HFFc6 (cell line): ENCODE measurements at regions not wholly inside any gene's neighbourhood (a gene's known extent, or its start where the extent isn't known, plus 50 kb on each side); places are given as distances from the start of the nearest gene placed in this dataset.

ENCODE experiments used
- DNase-seq: peaks from one replicate; pipeline ENCODE4 v3.0.0-alpha.2; 2018
- H3K27ac Mint-ChIP-seq: 2 replicates; pipeline ENCODE4 v1.8.0; 2020; ENCODE audit warnings: mild to moderate bottlenecking, mixed read lengths
- H3K27me3 Mint-ChIP-seq: 2 replicates; pipeline ENCODE4 v1.8.0; 2021; ENCODE audit warnings: mild to moderate bottlenecking, moderate library complexity, mixed read lengths; ENCODE audit not compliant: insufficient read depth
- H3K36me3 Mint-ChIP-seq: 2 replicates; pipeline ENCODE4 v1.8.0; 2021; ENCODE audit warnings: low read depth, mixed read lengths
- H3K4me1 Mint-ChIP-seq: 2 replicates; pipeline ENCODE4 v1.8.0; 2020; ENCODE audit warnings: low read depth, mixed read lengths
- H3K4me3 Mint-ChIP-seq: 2 replicates; pipeline ENCODE4 v1.8.0; 2020; ENCODE audit warnings: mild to moderate bottlenecking, moderate library complexity, mixed read lengths
- H3K9me3 Mint-ChIP-seq: 2 replicates; pipeline ENCODE4 v1.8.0; 2020; ENCODE audit warnings: mild to moderate bottlenecking, mixed read lengths
- TF ChIP-seq, protein P1 (sequence below): fragments of 200-600 bp; sonication (generic); IDR thresholded peaks from 2 replicates; pipeline ENCODE4 v1.5.0; 2021; ENCODE audit warnings: antibody characterized with exemption, mild to moderate bottlenecking

DNA sequence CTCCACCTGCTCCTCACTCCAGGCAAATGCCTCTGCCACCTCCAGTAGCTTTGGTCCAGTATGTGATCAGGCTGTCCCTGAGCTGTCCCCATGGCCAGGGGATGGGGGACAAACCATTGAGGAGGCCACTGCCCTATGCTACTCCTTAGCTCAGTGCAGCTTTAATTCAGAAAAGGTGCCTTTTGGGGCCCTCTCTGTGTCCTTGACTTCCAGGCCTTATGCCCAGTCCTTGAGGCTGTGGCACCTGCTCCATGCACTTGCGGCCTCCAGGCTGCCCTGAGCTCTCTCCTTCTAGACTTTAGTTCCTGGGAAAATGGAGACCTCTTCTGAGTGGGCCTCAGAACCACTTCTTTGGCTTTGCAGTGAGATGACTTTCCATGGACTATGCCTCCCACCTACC, 650.8 kb upstream of the CELF2 start:
- Mint-ChIP-seq H3K4me1 (no peaks in the 10 kb centered on the region), H3K27me3 (no peaks in the 10 kb centered on the region), H3K27ac (no peak overlapping the region), H3K9me3 (peaks cover 60% of the 10 kb centered on the region), H3K36me3 (no peaks in the 10 kb centered on the region; the same call in 1 of the 2 replicates), H3K4me3 (no peak overlapping the region)
- no peak for DNase-seq
- TF ChIP-seq, protein P1, sequence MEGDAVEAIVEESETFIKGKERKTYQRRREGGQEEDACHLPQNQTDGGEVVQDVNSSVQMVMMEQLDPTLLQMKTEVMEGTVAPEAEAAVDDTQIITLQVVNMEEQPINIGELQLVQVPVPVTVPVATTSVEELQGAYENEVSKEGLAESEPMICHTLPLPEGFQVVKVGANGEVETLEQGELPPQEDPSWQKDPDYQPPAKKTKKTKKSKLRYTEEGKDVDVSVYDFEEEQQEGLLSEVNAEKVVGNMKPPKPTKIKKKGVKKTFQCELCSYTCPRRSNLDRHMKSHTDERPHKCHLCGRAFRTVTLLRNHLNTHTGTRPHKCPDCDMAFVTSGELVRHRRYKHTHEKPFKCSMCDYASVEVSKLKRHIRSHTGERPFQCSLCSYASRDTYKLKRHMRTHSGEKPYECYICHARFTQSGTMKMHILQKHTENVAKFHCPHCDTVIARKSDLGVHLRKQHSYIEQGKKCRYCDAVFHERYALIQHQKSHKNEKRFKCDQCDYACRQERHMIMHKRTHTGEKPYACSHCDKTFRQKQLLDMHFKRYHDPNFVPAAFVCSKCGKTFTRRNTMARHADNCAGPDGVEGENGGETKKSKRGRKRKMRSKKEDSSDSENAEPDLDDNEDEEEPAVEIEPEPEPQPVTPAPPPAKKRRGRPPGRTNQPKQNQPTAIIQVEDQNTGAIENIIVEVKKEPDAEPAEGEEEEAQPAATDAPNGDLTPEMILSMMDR = no peak

DNA sequence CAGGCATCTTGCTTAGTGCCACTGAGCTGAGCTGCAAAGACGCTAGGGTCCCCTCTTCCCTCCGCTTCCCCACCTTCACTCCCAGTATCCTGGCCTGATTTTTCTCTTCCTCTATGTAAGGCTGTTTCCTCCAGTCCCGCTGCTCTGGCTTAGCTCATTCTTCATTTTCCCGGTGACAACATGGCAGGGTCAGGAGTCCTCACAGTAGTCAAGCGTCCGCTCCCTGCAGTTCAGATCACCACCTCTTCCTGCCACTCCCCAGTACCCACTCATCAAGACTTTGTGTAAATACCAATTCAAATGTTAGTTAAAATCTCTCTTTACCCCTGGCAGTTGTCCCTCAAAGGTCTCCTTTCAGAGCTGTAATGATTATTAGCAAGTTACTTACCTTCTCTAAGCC, 650.4 kb upstream of the CELF2 start:
- H3K27ac Mint-ChIP-seq = no peak overlapping the region
- H3K4me1 Mint-ChIP-seq = no peaks in the 10 kb centered on the region
- no peaks in the 10 kb centered on the region; the same call in 1 of the 2 replicates for H3K36me3 Mint-ChIP-seq
- no peak for DNase-seq
- H3K4me3 Mint-ChIP-seq = no peak overlapping the region
- no peaks in the 10 kb centered on the region for H3K27me3 Mint-ChIP-seq
- TF ChIP-seq, protein P1 = no peak
- peaks cover 56% of the 10 kb centered on the region for H3K9me3 Mint-ChIP-seq

DNA sequence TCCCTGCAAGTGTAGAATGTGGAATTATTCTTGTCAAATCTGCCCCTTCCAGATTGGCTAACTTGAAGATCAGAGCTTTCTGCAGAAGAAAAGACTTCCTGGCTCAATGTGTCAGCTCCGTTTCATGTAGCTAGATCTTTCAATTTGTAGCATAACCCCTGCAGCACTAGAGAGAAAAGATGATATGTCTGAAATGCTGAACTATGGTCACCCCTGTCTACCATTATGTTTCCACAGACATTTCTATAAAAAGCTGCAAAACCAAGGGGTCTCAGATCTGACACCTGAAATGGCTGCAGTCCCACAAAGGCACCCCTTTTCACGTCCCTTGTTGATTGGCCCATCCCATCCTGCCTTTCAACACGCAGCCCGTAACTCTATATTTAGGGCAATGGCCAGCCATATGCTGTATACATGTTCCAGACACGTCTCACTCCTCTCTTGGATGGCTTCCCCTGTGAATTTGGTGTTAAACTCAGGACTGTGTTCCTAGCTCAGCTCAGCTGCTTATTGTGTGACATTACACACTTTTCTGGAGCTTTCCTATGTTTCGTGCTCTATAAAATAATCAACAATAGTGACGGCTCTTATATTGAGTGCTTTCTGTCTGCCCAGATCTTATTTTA, 648.6 kb upstream of the CELF2 start:
- no peaks in the 10 kb centered on the region for H3K27me3 Mint-ChIP-seq
- H3K4me1 Mint-ChIP-seq = no peaks in the 10 kb centered on the region
- H3K9me3 Mint-ChIP-seq = peaks cover 48% of the 10 kb centered on the region
- TF ChIP-seq, protein P1 = no peak
- no peak overlapping the region for H3K27ac Mint-ChIP-seq
- no peak for DNase-seq
- H3K4me3 Mint-ChIP-seq = no peak overlapping the region
- H3K36me3 Mint-ChIP-seq = peaks cover 4% of the 10 kb centered on the region; the same call in 1 of the 2 replicates

DNA sequence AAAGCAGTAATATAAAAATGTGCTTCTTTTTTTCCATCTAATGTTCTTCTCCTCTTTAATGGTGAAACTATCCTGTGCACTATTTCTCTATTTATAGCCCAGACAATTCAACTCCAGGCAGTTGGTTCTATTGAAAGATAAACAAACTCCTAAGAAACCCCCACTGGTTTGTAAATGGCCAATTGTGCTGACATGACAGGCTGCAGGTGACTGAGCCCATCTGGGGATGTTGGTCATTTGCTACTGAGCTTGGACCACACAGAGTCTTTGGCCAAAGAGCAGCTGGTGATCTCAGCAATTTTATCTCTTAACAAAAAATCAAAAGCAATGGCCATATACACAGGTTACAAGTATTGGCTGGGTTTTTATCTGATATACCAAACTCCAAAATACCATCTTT, 631.8 kb upstream of the CELF2 start:
- DNase-seq = no peak
- Mint-ChIP-seq H3K27me3 (no peaks in the 10 kb centered on the region; the same call in 1 of the 2 replicates), H3K9me3 (peaks cover 47% of the 10 kb centered on the region), H3K4me3 (no peak overlapping the region), H3K36me3 (no peaks in the 10 kb centered on the region), H3K27ac (no peak overlapping the region), H3K4me1 (no peaks in the 10 kb centered on the region)
- TF ChIP-seq, protein P1 = no peak

DNA sequence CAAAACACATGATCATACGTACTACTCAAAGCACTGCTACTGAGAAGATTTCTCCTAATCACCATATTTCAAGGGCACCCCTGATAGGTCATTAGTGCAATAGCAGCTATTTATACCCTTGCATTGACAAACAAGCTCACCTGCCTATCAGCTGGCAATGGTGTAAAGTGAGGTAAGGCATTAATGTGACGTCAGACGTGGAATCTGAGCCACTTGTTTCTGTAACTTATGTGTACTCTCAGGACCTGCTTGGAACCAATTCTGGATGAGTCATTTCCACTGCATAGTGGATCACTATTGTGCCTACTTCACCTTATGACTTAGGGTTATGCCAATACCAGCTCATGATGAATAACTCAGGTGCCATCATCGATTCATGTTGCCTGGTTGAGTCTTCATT, 628.5 kb upstream of the CELF2 start:
- peaks cover 53% of the 10 kb centered on the region for H3K9me3 Mint-ChIP-seq
- H3K27me3 Mint-ChIP-seq = no peaks in the 10 kb centered on the region
- H3K36me3 Mint-ChIP-seq = no peaks in the 10 kb centered on the region
- no peak for DNase-seq
- H3K27ac Mint-ChIP-seq = no peak overlapping the region
- H3K4me3 Mint-ChIP-seq = no peak overlapping the region
- TF ChIP-seq, protein P1 = no peak
- H3K4me1 Mint-ChIP-seq = no peaks in the 10 kb centered on the region
